ENCODE measurements at regions not wholly inside any gene's neighbourhood (a gene's known extent, or its start where the extent isn't known, plus 50 kb on each side); places are given as distances from the start of the nearest gene placed in this dataset.
"Not testable (repeated sequence)": the region's sequence is repeated elsewhere in the genome, so short reads cannot be mapped to it uniquely, and the experiment has no call there.

- DNase-seq (ENCODE audit: low read depth), result no peak
Observed at GRCh38 chr16:62899737-62900136, 863.5 kb upstream of the CDH8 start.

DNA sequence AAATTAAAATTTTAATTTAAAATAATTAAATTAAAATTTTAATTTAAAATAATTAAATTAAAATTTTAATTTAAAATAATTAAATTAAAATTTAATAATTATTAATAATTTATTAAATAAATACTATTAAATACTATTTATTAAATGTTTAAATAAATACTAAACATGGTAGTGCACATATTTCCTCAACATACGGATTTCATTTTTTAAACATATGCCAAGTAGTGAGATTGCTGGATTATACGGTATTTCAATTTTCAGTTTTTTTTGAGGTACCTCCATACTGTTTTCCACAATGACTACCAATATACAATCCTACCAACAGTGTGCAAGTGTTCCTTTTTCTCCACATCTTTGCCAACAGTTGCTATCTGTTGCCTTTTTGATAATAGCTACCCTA is 852.9 kb upstream of the CDH8 start:
- no peak for DNase-seq (ENCODE audit: low read depth)

- DNase-seq (ENCODE audit: low read depth), result no peak
Observed at GRCh38 chr16:62883509-62883908, 847.3 kb upstream of the CDH8 start.

DNA sequence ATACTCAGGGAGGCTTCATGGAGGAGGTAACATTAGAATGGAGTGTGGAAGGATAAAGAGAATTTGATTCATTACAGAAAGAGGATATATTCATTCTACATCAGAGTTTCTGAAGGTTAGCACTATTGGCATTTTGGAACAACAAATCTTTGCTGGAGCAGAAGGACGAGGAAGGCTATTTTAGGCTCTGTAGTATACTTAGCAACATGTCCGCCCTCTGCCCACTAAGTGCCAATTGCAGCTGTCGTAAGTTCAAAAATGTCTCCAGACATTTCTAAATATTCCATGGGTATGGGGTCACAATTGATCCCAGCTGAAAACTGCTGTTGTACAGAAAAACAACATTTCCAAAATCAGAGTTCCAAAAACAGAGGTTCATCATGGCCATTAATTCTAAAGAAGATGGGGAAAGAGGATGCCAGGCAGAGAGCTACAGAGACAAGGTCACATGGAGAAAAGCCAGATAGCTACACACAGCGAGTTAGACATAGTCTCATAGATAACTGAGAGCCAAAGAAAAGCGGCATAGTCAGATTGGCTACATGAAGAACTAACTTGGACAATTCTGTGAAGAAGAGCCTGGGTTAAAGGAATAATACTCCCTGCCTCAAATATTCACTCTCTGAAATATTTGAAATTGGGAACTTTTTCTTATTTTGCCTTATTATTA is 846.4 kb upstream of the CDH8 start:
- DNase-seq (ENCODE audit: low read depth), result no peak

DNA sequence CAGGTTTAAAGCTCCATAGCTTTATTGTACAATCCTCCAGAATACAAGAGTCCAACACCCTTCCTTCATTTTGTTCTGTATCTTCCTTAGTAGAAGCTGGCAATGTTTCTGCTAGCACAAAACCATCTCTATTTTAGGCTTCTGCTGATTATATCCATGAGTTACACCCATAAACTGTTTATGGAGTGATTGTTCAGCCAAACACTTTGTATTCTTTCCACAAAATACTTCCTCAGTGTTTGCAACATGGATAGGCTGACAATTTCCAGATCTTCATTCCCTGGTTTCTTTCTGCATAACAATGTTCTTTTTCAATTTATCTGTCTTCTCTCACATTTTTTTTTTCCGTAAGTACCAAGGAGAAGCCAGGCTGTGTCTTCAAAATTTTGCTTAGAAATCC is 839.9 kb upstream of the CDH8 start:
- no peak for DNase-seq (ENCODE audit: low read depth)

- DNase-seq (ENCODE audit: low read depth), result no peak
Observed at GRCh38 chr16:62872339-62872738, 836.1 kb upstream of the CDH8 start.

DNA sequence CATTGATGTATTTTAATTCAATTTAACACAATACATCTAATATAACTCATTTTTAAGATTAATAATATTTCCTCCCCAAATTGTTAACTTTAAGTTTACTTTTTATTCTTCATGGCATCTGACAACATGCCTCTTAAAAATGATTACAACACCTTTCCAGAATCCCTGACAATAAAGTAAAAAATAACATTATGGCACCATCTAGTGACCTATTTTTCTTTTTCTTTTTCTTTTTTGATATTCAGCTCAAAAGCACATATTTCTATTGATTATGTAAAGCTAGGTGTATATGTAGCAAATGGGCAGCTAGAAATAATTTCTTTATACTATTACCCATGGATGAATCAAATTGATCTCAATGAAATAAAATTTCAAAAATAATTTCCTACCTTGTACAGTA is 834.3 kb upstream of the CDH8 start:
- DNase-seq (ENCODE audit: low read depth), result no peak

GRCh38 chr16:62869837-62870236 is 833.6 kb upstream of the CDH8 start:
- DNase-seq (ENCODE audit: low read depth), result no peak

GRCh38 chr16:62863139-62863538 is 826.9 kb upstream of the CDH8 start:
- DNase-seq (ENCODE audit: low read depth), result no peak

- DNase-seq (ENCODE audit: low read depth), result no peak
Observed at GRCh38 chr16:62853887-62854286, 817.6 kb upstream of the CDH8 start.

DNA sequence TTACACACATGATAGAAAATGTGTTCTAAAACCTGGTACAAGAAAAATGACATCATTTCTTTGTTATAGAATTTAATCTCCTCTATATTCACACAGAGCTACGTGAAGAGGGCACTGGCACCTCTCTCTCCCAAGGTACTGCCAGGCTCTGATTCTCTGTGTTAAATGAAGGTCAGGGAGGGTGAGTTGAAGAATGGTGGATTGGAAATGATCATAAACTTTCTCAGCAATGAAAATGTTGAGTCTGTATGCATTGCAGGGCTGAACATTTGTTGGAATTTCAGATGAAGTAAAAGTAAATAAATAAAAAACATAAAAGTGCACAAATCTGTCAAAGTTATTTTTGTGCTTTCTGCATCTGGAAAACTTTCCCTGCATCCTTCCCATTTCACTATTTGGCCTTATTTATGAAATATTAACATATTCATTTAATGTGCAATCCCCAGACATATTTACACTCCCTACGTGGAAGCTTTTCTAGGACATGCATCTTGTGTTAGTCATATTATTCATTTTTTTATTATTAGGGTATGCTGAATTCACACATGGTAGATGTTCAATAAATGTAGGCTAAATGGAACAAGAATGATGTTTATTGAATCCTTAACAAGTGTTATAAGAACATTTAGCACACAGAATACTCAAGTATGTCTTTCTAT is 810.3 kb upstream of the CDH8 start:
- no peak for DNase-seq (ENCODE audit: low read depth)

GRCh38 chr16:62832214-62832613 is 796.0 kb upstream of the CDH8 start:
- DNase-seq (ENCODE audit: low read depth), result no peak

- DNase-seq (ENCODE audit: low read depth), result no peak
Observed at GRCh38 chr16:62831235-62831850, 795.1 kb upstream of the CDH8 start.

DNA sequence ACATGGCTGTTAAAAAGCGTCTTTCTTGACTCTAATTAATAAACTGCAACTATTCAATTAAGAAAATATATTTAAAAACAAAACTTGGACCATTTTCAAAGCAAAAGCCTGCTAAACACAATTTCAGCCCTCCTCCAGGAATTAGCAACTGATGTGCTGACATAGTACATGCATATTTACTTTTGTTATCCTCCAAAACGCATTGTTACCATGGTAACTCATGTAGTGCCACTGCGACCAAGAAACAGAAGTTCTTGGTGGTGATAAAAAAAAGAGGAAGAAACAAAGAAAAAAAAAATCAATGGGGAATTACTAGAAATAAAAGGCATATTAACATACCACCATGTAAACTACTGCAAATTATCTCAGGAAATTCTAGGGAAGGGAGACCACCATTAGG is 793.4 kb upstream of the CDH8 start:
- DNase-seq (ENCODE audit: low read depth), result no peak

GRCh38 chr16:62829084-62829483 is 792.8 kb upstream of the CDH8 start:
- no peak for DNase-seq (ENCODE audit: low read depth)

- no peak for DNase-seq (ENCODE audit: low read depth)
Observed at GRCh38 chr16:62821824-62822223, 785.6 kb upstream of the CDH8 start.

GRCh38 chr16:62816971-62817519 is 780.8 kb upstream of the CDH8 start:
- no peak for DNase-seq (ENCODE audit: low read depth)

GRCh38 chr16:62814891-62815290 is 778.7 kb upstream of the CDH8 start:
- no peak for DNase-seq (ENCODE audit: low read depth)

GRCh38 chr16:62805221-62805857 is 769.1 kb upstream of the CDH8 start:
- DNase-seq (ENCODE audit: low read depth), result no peak

DNA sequence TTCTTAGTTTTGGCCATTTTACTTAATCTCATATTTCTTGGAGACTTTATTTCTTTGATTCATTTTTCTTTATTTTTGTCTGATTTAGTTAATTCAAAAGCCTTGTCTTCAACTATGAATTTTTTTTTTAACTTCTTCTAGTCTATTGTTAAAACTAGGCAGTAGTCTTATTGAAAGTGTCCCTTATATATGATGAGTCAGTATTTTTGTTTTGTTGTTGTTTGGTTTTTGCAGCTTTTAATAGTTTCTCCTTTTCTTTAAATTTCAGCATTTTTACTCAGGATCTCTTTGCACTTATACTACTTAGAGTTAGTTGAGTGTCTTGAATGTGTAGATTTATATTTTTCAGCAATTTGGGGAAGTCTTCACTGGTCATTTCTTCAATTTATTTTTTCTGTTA is 758.5 kb upstream of the CDH8 start:
- DNase-seq (ENCODE audit: low read depth), result no peak

- not testable (repeated sequence) for DNase-seq (ENCODE audit: low read depth)
Observed at GRCh38 chr16:62780081-62780480, 743.8 kb upstream of the CDH8 start.

DNA sequence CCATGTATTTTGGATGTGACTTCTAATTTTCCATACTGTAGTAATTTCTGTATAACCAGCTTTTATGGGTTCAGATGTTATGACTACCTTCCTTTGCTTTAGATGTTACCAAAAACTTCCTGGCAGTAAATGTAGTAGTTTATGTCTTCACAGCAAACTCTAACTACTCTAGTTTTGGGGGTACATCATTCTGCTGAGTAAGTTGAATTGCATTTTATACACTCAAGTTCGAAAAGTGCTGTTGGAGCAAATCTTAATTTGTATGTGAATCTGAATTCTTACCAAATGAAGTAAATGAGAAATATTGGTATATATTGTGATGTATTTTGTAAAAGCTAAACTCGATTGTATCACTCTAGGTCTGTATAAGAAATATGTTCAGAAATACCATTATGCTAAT is 728.3 kb upstream of the CDH8 start:
- no peak for DNase-seq (ENCODE audit: low read depth)

- no peak for DNase-seq (ENCODE audit: low read depth)
Observed at GRCh38 chr16:62760398-62760797, 724.2 kb upstream of the CDH8 start.

All from amniotic epithelial cell (primary cell).